Left lung (tissue), 4 donors: ENCODE measurements at regions not wholly inside any gene's neighbourhood (a gene's known extent, or its start where the extent isn't known, plus 50 kb on each side); places are given as distances from the start of the nearest gene placed in this dataset.
A peak's percentile ranks its signal among the peaks of the same experiment; 100 is the strongest.

Experiments used
- ATAC-seq: fragments of 200-7000 bp; cut with Tn5 transposase; one replicate; pipeline ENCODE4 v1.9.1; 2020; ENCODE audit warnings: moderate library complexity
- DNase-seq, 4 donors: peaks; one replicate each; pipeline ENCODE4 v3.0.0-alpha.2; 2013 to 2020
- H3K27ac ChIP-seq, 2 donors: fragments of 200-600 bp; sonication (generic) in 1 of 2; one replicate each; pipeline versions ENCODE4 v1.5.0 to v1.8.0; 2020 to 2021
- H3K27me3 ChIP-seq, 2 donors: fragments of 200-600 bp; sonication (generic) in 1 of 2; one replicate each; pipeline versions ENCODE4 v1.5.0 to v1.8.0; 2020 to 2021
- H3K36me3 ChIP-seq, 2 donors: fragments of 200-600 bp; sonication (generic) in 1 of 2; one replicate each; pipeline versions ENCODE4 v1.5.0 to v1.8.0; 2020 to 2021
- H3K4me1 ChIP-seq, 2 donors: fragments of 200-600 bp; one replicate each; pipeline ENCODE4 v1.8.0; 2021
- H3K4me3 ChIP-seq, 2 donors: fragments of 200-600 bp; sonication (generic) in 1 of 2; one replicate each; pipeline versions ENCODE4 v1.5.0 to v1.8.0; 2020 to 2021; ENCODE audit warnings: mild to moderate bottlenecking in 1 of 2
- H3K9me3 ChIP-seq, 2 donors: fragments of 200-600 bp; sonication (generic) in 1 of 2; one replicate each; pipeline versions ENCODE4 v1.5.0 to v1.8.0; 2020 to 2021
- intact Hi-C, 2 donors: fragments of 100-400 bp; cut with DNase I; formaldehyde crosslinking; loops; one replicate each; pipeline versions ENCODE4 v1.11.2 to v1.14.2; 2022
- TF ChIP-seq, protein P1 (sequence below), 2 donors: fragments of 200-600 bp; sonication (generic) in 1 of 2; IDR thresholded peaks; one replicate each; pipeline versions ENCODE4 v1.5.0 to v1.8.0; 2021; ENCODE audit warnings: antibody characterized with exemption in 2 of 2
- donor health status: DM: no; HTN: yes; CAD: no.
- donor health status: DM: no; HTN: no; CAD: no.

DNA sequence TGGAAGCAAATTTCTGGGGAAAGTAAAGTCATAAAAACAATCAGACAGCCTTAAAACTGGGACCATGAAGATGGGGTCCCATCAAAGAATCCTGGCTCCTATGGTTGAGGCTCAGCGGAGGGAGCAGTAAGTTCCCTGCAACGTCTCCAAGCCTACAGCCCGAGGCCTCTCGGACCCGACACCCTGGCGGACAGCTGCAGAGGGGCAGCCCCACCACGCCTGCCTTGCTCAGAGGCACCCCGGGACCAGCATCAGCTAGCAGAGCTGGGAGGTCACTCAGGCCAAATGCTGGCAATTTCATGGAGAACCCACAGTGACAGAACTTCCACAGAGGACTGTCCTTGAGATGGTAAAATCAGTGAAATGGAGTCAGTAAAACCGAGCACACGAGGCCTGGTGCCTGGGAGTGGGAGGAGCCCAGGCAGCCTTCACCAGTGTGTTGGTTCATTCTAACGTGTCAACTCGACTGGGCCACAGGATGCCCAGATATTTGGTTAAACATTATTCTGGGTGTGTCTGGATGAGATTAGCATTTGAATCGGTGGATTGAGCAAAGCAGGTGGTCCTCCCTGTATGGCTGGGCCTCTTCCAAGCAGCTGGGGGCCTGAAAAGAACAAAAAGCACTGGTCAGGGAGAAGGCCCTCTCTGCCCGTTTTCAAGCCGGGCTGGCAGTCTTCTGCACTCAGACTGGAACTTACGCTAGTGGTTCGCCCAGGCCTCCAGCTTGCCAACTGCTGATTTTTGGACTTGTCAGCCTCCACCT, 96.2 kb upstream of the INSIG1 start:
- H3K4me1 ChIP-seq, result peaks cover 0 to 10% of the 10 kb centered on the region in 2 donors
- ATAC-seq, result no peak
- DNase-seq, result no peak
- H3K4me3 ChIP-seq, result no peak overlapping the region
- no peak overlapping the region for H3K27ac ChIP-seq
- intact Hi-C loops, result no loop called here
- H3K36me3 ChIP-seq, result no peaks in the 10 kb centered on the region
- H3K27me3 ChIP-seq, result no peaks in the 10 kb centered on the region
- TF ChIP-seq, protein P1, sequence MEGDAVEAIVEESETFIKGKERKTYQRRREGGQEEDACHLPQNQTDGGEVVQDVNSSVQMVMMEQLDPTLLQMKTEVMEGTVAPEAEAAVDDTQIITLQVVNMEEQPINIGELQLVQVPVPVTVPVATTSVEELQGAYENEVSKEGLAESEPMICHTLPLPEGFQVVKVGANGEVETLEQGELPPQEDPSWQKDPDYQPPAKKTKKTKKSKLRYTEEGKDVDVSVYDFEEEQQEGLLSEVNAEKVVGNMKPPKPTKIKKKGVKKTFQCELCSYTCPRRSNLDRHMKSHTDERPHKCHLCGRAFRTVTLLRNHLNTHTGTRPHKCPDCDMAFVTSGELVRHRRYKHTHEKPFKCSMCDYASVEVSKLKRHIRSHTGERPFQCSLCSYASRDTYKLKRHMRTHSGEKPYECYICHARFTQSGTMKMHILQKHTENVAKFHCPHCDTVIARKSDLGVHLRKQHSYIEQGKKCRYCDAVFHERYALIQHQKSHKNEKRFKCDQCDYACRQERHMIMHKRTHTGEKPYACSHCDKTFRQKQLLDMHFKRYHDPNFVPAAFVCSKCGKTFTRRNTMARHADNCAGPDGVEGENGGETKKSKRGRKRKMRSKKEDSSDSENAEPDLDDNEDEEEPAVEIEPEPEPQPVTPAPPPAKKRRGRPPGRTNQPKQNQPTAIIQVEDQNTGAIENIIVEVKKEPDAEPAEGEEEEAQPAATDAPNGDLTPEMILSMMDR (IDR thresholded peaks at IDR 0.05), result no peak
- peaks cover 0 to 6% of the 10 kb centered on the region in 2 donors for H3K9me3 ChIP-seq

DNA sequence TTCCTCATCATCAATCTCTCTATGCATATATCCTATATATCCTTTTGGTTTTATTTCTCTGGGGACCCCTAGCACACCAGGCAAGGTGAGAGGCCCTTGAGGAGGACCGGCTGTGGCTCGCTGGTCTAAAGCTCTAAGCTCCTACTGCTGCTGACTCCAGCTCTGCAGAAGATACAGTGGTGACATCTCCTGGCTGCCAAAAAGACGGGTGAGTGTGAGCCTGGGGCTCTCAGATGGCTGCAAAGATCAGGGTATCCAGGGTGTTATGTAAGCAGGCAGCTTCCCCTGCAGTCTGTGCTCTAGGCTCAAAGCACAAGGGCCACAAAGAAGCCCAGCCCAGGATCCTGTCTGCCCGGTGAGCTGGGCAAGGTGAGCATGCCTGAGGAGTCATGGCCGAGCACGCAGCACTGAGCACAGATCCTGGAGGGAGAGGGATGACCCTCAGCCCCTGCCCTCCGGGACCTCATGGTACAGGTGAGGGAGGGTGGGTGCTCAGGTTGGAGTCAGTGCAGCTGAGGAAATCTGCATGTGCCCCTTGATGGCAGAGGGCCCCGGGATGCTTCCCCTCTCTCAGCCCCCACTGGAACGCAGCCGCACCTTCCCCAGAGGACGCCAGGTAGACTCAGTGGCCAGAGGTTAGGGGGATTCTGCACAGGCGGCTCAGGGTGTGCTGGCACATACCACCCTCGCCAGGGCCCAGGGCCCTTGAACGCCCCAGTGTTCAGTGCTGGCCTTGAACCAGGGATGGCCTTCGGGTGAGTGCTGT, 95.4 kb upstream of the INSIG1 start:
- ATAC-seq (no peak), DNase-seq (no peak)
- Histone ChIP-seq H3K36me3 (no peaks in the 10 kb centered on the region), H3K27ac (no peak overlapping the region), H3K4me3 (no peak overlapping the region), H3K9me3 (no peaks in the 10 kb centered on the region), H3K4me1 (peaks cover 0 to 18% of the 10 kb centered on the region in 2 donors), H3K27me3 (no peaks in the 10 kb centered on the region)
- intact Hi-C loops, result no loop called here
- TF ChIP-seq, protein P1 (IDR thresholded peaks at IDR 0.05), result no peak

DNA sequence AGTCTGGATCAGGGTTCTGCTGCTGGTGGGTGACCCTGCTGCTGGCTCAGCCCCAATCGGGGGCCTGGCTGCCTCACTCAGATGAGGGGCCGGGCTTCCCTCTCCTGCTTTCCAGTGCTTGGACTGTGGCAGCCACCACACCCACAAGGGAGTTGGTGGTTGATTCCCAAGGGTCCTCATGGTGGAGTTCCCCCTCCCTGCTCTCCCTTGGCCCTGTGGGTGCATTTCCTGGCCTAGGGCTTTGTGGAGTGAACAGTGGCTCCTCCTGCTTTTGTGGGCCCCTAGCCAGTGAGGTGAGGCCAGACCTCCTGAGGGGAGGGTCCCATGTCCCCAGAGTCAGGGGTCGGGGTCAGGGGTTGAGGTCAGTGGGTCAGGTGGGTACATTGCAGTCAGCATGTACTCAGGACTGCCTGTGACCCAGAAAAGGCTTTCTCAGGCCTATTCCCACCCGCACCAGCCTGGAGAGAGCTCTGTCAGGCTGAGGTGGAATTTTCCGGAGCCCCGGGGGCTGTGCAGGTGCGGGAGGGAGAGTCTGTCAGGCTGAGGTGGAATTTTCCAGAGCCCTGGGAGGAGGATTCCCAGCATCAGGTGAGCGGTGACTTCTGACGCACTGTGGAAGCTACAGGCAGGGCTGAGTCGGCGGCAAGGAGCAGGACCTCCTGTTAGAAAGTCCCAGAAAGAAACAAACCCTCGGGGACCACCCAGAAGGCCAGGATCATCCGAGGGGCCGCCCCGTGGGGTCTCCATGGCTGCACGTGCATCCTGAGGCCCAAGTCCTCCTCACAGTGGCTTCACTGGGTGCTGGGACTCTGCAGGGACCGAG, 94.4 kb upstream of the INSIG1 start:
- ATAC-seq (no peak), DNase-seq (no peak)
- intact Hi-C loops, result no loop called here
- Histone ChIP-seq H3K4me3 (no peak overlapping the region), H3K36me3 (no peaks in the 10 kb centered on the region), H3K9me3 (no peaks in the 10 kb centered on the region), H3K4me1 (peaks cover 0 to 18% of the 10 kb centered on the region in 2 donors), H3K27me3 (no peaks in the 10 kb centered on the region), H3K27ac (no peak overlapping the region)
- TF ChIP-seq, protein P1 (IDR thresholded peaks at IDR 0.05), result no peak

DNA sequence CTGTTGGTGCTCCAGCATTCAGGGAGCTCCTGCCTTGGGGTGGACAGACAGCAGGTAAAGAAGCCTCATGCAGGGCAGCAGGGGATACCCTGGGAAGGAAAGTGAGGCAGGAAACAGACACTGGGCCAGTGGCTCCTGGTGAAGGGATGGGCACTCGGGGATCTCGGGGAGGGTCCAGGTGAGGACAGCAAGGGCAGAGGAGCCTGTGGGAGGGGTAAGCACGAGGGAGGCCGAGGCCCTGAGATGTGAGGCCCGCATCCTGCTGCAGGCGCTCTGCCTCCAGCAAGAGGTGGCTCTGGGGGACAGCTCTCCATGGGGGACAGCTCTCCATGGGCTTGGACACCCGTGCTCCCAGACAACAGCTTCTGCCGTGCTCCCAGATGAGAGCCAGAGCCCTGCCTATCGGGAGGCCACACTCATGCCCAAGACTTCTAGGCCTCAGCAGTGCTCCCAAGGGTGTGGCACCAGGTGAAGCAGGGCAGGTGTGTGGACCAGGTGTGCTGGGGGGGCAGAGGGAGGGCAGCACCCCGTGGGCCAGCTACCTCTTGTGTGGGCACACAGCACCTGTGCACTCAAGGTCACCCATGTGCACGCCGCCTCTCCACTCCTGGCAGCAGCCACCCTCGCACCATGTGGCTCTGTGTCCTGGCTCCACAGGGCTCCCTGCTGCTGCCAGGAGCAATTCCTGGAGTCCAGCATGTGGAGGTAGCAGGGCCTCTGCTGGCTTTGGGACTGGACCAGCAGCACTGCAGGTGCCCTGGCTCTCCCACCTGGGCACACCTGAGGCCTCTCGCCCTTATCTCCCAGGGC, 93.6 kb upstream of the INSIG1 start:
- no peak overlapping the region for H3K27ac ChIP-seq
- no peaks in the 10 kb centered on the region for H3K36me3 ChIP-seq
- intact Hi-C loops, result no loop called here
- H3K4me1 ChIP-seq, result peaks cover 0 to 18% of the 10 kb centered on the region in 2 donors
- H3K4me3 ChIP-seq, result no peak overlapping the region
- TF ChIP-seq, protein P1 (IDR thresholded peaks at IDR 0.05), result no peak
- no peaks in the 10 kb centered on the region for H3K27me3 ChIP-seq
- ATAC-seq (no peak), DNase-seq (peak in 1 of 4 donors; percentile 30)
- H3K9me3 ChIP-seq, result no peaks in the 10 kb centered on the region
